ENCODE measurements at regions not wholly inside any gene's neighbourhood (a gene's known extent, or its start where the extent isn't known, plus 50 kb on each side); places are given as distances from the start of the nearest gene placed in this dataset.

DNA sequence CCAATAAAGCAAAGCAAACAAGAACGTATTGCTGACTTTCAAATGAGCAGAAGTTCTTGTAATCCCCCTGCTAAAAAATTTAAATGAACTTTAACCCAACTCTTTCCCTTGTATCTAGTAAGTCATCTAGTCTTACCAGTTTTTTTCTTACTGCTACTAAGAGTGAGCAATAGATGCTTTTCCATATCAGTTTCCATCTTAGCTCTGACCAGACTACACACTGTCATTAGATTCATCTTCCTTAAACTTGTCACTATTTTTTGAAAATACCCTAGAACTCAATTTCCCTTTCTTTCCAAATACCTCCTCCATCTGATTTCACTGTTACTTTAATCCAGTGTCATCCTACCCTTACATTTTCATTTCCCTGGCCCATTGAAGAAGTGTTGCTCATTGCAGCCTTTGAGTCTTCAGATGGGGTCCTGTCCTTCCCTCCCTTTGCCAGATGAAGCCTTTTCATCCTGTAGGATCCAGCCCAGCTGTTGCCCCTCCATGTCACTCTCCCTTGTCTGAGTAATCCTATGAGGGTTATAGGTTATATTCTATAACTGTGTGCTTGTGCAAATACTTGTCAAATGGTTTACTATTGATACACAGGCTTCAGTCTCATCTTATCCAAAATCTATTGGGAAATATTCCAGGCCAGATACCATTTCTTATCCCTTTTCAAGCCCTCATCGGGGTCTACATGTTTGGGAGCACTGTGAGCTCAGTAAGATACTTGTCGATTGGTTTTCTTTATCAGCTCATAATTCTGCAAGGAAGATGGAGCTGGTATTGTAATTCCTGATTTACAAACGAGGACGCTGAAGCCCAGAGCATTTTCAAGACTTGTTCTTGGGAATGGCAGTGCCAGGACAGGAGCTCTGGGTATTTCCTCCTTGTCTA, 51.5 kb upstream of the ITGB1 start:
- Histone ChIP-seq H3K4me1 (ENCODE audit: control insufficient read depth, insufficient read depth, low read length) (no peaks in the 10 kb centered on the region; the same call in none of the 2 replicates), H3K36me3 (ENCODE audit: control insufficient read depth in 2 of 2, insufficient read depth in 1 of 2, low read length in 2 of 2) (no peaks in the 10 kb centered on the region), H3K9me3 (ENCODE audit: control insufficient read depth, insufficient read depth, low read depth, low read length) (no peaks in the 10 kb centered on the region), H3K27ac (ENCODE audit: extremely low read depth, low read depth, low read length) (no peak overlapping the region), H3K4me3 (ENCODE audit: low read depth, low read length) (no peak overlapping the region)
- POLR2A ChIA-PET: interaction anchor here (0.6 to 1.4 kb wide), 4 partner anchors 29 to 730 kb away, joined by 3 to 6 read pairs (median 4); no protein-coding TSS in a partner anchor
- TF ChIP-seq ZNF214 (tag by site-specific recombination; IDR thresholded peaks at IDR 0.05; ENCODE audit: borderline replicate concordance) (no peak), ZNF16 (tag by site-specific recombination; IDR thresholded peaks at IDR 0.05; ENCODE audit: low read depth) (no peak), ZNF394 (tag by site-specific recombination; IDR thresholded peaks at IDR 0.05; ENCODE audit: borderline replicate concordance) (no peak), ZNF121 (tag by site-specific recombination; IDR thresholded peaks at IDR 0.05) (no peak), PRDM10 (tag by site-specific recombination; IDR thresholded peaks at IDR 0.05) (no peak), ZNF132 (tag by site-specific recombination; IDR thresholded peaks at IDR 0.05; ENCODE audit: borderline replicate concordance) (no peak), ZFHX2 (tag by site-specific recombination; conservative IDR thresholded peaks at IDR 0.05) (no peak), ZNF24 (tag by site-specific recombination; IDR thresholded peaks at IDR 0.05) (no peak), SP3 (tag by site-specific recombination; IDR thresholded peaks at IDR 0.05) (no peak), ZNF184 (tag by site-specific recombination; IDR thresholded peaks at IDR 0.05) (no peak), ZNF473 (tag by site-specific recombination; IDR thresholded peaks at IDR 0.05) (no peak), ZNF133 (tag by site-specific recombination; IDR thresholded peaks at IDR 0.05) (no peak), ZNF501 (tag by site-specific recombination; IDR thresholded peaks at IDR 0.05) (no peak), ZNF155 (tag by site-specific recombination; IDR thresholded peaks at IDR 0.05) (no peak), ZBTB49 (tag by site-specific recombination; IDR thresholded peaks at IDR 0.05; ENCODE audit: low read depth) (no peak), GLI2 (tag by site-specific recombination; IDR thresholded peaks at IDR 0.05; ENCODE audit: borderline replicate concordance, low read depth) (no peak)
- TF ChIP-seq, protein P1, sequence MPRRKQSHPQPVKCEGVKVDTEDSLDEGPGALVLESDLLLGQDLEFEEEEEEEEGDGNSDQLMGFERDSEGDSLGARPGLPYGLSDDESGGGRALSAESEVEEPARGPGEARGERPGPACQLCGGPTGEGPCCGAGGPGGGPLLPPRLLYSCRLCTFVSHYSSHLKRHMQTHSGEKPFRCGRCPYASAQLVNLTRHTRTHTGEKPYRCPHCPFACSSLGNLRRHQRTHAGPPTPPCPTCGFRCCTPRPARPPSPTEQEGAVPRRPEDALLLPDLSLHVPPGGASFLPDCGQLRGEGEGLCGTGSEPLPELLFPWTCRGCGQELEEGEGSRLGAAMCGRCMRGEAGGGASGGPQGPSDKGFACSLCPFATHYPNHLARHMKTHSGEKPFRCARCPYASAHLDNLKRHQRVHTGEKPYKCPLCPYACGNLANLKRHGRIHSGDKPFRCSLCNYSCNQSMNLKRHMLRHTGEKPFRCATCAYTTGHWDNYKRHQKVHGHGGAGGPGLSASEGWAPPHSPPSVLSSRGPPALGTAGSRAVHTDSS (tag by site-specific recombination; IDR thresholded peaks at IDR 0.05): no peak
- CTCF ChIA-PET: interaction anchor here (0.6 to 2.4 kb wide), 47 partner anchors 9 to 1074 kb away, joined by 3 to 17 read pairs (median 4); no protein-coding TSS in a partner anchor

Data from HEK293 (cell line).